GM10248 (cell line): ENCODE measurements at regions not wholly inside any gene's neighbourhood (a gene's known extent, or its start where the extent isn't known, plus 50 kb on each side); places are given as distances from the start of the nearest gene placed in this dataset.
"Not testable (repeated sequence)": the region's sequence is repeated elsewhere in the genome, so short reads cannot be mapped to it uniquely, and the experiment has no call there.

Experiments used
- CTCF ChIA-PET: fragments of 300-600 bp; sonication (Branson Sonifier 250); formaldehyde crosslinking; extraction: SDS; loops from one replicate; lab custom pipeline; 2021; ENCODE audit warnings: antibody characterized with exemption; lab: Yijun Ruan, JAX
- POLR2A ChIA-PET: fragments of 350-650 bp; sonication (Branson Sonifier 250); formaldehyde crosslinking; extraction: SDS; loops from one replicate; lab custom pipeline; 2020; ENCODE audit warnings: antibody characterized with exemption; lab: Yijun Ruan, JAX
- DNase-seq: peaks from one replicate; pipeline ENCODE4 v3.0.0; 2012; ENCODE audit errors: extremely low spot score
- CTCF ChIP-seq: IDR thresholded peaks from 2 replicates; pipeline ENCODE4 v1.5.1; 2012; ENCODE audit warnings: mild to moderate bottlenecking, low read depth; ENCODE audit errors: extremely low read depth, missing control alignments, control extremely low read depth

GRCh38 chr7:56366701-56367100 is 250.5 kb upstream of the NUPR2 start:
- POLR2A ChIA-PET, DNase-seq, CTCF ChIA-PET: not testable (repeated sequence)

GRCh38 chr7:56352576-56352975 is 236.4 kb upstream of the NUPR2 start:
- DNase-seq, POLR2A ChIA-PET: not testable (repeated sequence)

GRCh38 chr7:56351181-56351580 is 235.0 kb upstream of the NUPR2 start:
- DNase-seq, CTCF ChIA-PET, POLR2A ChIA-PET: not testable (repeated sequence)

More at GRCh38 chr7:56352576-56352975, 236.4 kb upstream of the NUPR2 start:
- CTCF ChIA-PET: not testable (repeated sequence)

GRCh38 chr7:56348311-56348710 is 232.1 kb upstream of the NUPR2 start:
- DNase-seq, POLR2A ChIA-PET, CTCF ChIA-PET: not testable (repeated sequence)

GRCh38 chr7:56328327-56328726 is 212.1 kb upstream of the NUPR2 start:
- DNase-seq, CTCF ChIA-PET, POLR2A ChIA-PET: not testable (repeated sequence)

GRCh38 chr7:56290548-56290947 is 174.3 kb upstream of the NUPR2 start:
- ChIA-PET CTCF (no interaction called here), POLR2A (no interaction called here)
- no peak for DNase-seq

GRCh38 chr7:56287429-56288138 is 171.4 kb upstream of the NUPR2 start:
- DNase-seq: no peak
- no peak for TF ChIP-seq CTCF
- ChIA-PET POLR2A (no interaction called here), CTCF (no interaction called here)

More at GRCh38 chr7:56290548-56290947, 174.3 kb upstream of the NUPR2 start:
- TF ChIP-seq CTCF: no peak

GRCh38 chr7:56256108-56256507 is 139.9 kb upstream of the NUPR2 start:
- CTCF ChIA-PET: no interaction called here
- no peak for DNase-seq
- no peak for TF ChIP-seq CTCF
- POLR2A ChIA-PET: no interaction called here

GRCh38 chr7:56250135-56250534 is 133.9 kb upstream of the NUPR2 start:
- TF ChIP-seq CTCF: no peak
- ChIA-PET CTCF (interaction anchor here (0.8 kb wide), 1 partner anchor 11 kb away, joined by 3 read pairs; no protein-coding TSS in a partner anchor), POLR2A (no interaction called here)
- DNase-seq: no peak
